ENCODE measurements at regions not wholly inside any gene's neighbourhood (a gene's known extent, or its start where the extent isn't known, plus 50 kb on each side); places are given as distances from the start of the nearest gene placed in this dataset.

GRCh38 chr13:111862836-111863815 lies 203.8 kb upstream of the SOX1 start:
- no peak for DNase-seq

GRCh38 chr13:111864566-111864965 lies 202.4 kb upstream of the SOX1 start:
- DNase-seq: no peak

- DNase-seq: no peak
Measured at GRCh38 chr13:111865046-111865445, 201.9 kb upstream of the SOX1 start.

GRCh38 chr13:111865826-111866225 lies 201.1 kb upstream of the SOX1 start:
- DNase-seq: no peak

GRCh38 chr13:111866731-111867245 lies 200.2 kb upstream of the SOX1 start:
- DNase-seq: no peak

GRCh38 chr13:111867657-111868056 lies 199.3 kb upstream of the SOX1 start:
- DNase-seq: no peak

- no peak for DNase-seq
Measured at GRCh38 chr13:111868716-111869115, 198.2 kb upstream of the SOX1 start.

- no peak for DNase-seq
Measured at GRCh38 chr13:111872475-111873150, 194.3 kb upstream of the SOX1 start.

GRCh38 chr13:111873676-111874178 lies 193.2 kb upstream of the SOX1 start:
- no peak for DNase-seq

- DNase-seq: no peak
Measured at GRCh38 chr13:111874981-111875380, 192.0 kb upstream of the SOX1 start.

GRCh38 chr13:111875915-111876314 lies 191.0 kb upstream of the SOX1 start:
- no peak for DNase-seq

- no peak for DNase-seq
Measured at GRCh38 chr13:111876506-111876905, 190.4 kb upstream of the SOX1 start.

- no peak for DNase-seq
Measured at GRCh38 chr13:111877906-111878305, 189.0 kb upstream of the SOX1 start.

GRCh38 chr13:111879719-111880118 lies 187.2 kb upstream of the SOX1 start:
- no peak for DNase-seq

- no peak for DNase-seq
Measured at GRCh38 chr13:111880185-111880584, 186.8 kb upstream of the SOX1 start.

GRCh38 chr13:111881700-111882099 lies 185.2 kb upstream of the SOX1 start:
- no peak for DNase-seq

- DNase-seq: no peak
Measured at GRCh38 chr13:111882351-111882750, 184.6 kb upstream of the SOX1 start.

GRCh38 chr13:111883571-111884343 lies 183.2 kb upstream of the SOX1 start:
- DNase-seq: no peak

- DNase-seq: no peak
Measured at GRCh38 chr13:111886217-111886945, 180.6 kb upstream of the SOX1 start.

GRCh38 chr13:111893071-111893606 lies 173.8 kb upstream of the SOX1 start:
- DNase-seq: no peak

GRCh38 chr13:111893607-111894443 lies 173.1 kb upstream of the SOX1 start:
- DNase-seq: no peak
